GM12878 (cell line): ENCODE measurements at regions not wholly inside any gene's neighbourhood (a gene's known extent, or its start where the extent isn't known, plus 50 kb on each side); places are given as distances from the start of the nearest gene placed in this dataset.

Source experiments
- ATAC-seq: fragments of 200-7000 bp; cut with Tn5 transposase; 3 replicates; pipeline ENCODE4 v1.9.1; 2020; ENCODE audit warnings: mild to moderate bottlenecking, moderate library complexity
- BruUV-seq: library from RNA; stranded (reverse); fragments of 400-500 nt; replicated peaks from 2 replicates; lab custom pipeline; 2021; lab: Mats Ljungman, UMichigan
- CTCF ChIA-PET: fragments of 300-600 bp; sonication (Branson Sonifier 250); formaldehyde crosslinking; extraction: SDS; loops from one replicate; lab custom pipeline; 2021; ENCODE audit warnings: inconsistent platforms; lab: Yijun Ruan, JAX
- POLR2A ChIA-PET: fragments of 350-600 bp; formaldehyde crosslinking; extraction: SDS; loops from one replicate; lab custom pipeline; 2021; ENCODE audit warnings: inconsistent platforms; lab: Charles Lee
- RAD21 ChIA-PET: fragments of 300-600 bp; sonication (Branson Sonifier 250); formaldehyde crosslinking; loops from one replicate; lab custom pipeline; 2023; ENCODE audit warnings: antibody characterized with exemption; ENCODE audit not compliant: unreplicated experiment; lab: Charles Lee
- SMC1A ChIA-PET: fragments of 300-600 bp; sonication (Branson Sonifier 250); formaldehyde crosslinking; loops from one replicate; lab custom pipeline; 2023; ENCODE audit not compliant: unreplicated experiment, uncharacterized antibody; lab: Charles Lee
- DNase-seq: peaks from one replicate; pipeline ENCODE4 v3.0.0-alpha.2; 2011; ENCODE audit warnings: low read depth, low spot score
- FAIRE-seq: peaks from 3 replicates; lab custom pipeline; 2011; peaks lifted over from hg19 to GRCh38; lab: Jason Lieb, UNC
- H2AFZ ChIP-seq: 2 replicates; pipeline ENCODE4 v1.6.0; 2011; ENCODE audit warnings: low read depth, low read length, control low read depth; ENCODE audit not compliant: control insufficient read depth
- H3K27ac ChIP-seq: 2 replicates; pipeline ENCODE4 v1.5.1; 2011; ENCODE audit warnings: control low read depth; ENCODE audit not compliant: control insufficient read depth, insufficient read depth
- H3K27me3 ChIP-seq, 2 experiments: replicated peaks in 1 of 2; 2 replicates each; pipeline versions ENCODE4 v1.6.0 to v1.6.1; 2011; ENCODE audit warnings: low read length in 1 of 2; ENCODE audit not compliant: control insufficient read depth in 2 of 2, insufficient read depth in 2 of 2
- H3K36me3 ChIP-seq, 2 experiments: 2 replicates each; pipeline ENCODE4 v1.5.1; 2011; ENCODE audit warnings: low read length in 1 of 2; ENCODE audit not compliant: control insufficient read depth in 2 of 2, insufficient read depth in 2 of 2
- H3K4me1 ChIP-seq: 2 replicates; pipeline ENCODE4 v1.6.1; 2011; ENCODE audit warnings: mild to moderate bottlenecking, low read length, moderate library complexity, mixed read lengths; ENCODE audit not compliant: control insufficient read depth, insufficient read depth
- H3K4me2 ChIP-seq: 2 replicates; pipeline ENCODE4 v1.6.0; 2011; ENCODE audit warnings: control low read depth; ENCODE audit not compliant: control insufficient read depth, insufficient read depth
- H3K4me3 ChIP-seq: fragments of 200-600 bp; sonication (generic); 2 replicates; pipeline ENCODE4 v1.5.1; 2016
- H3K79me2 ChIP-seq: 2 replicates; pipeline ENCODE4 v1.6.0; 2011; ENCODE audit warnings: low read length; ENCODE audit not compliant: control insufficient read depth, insufficient read depth
- H3K9ac ChIP-seq: 2 replicates; pipeline ENCODE4 v1.8.0; 2011; ENCODE audit warnings: low read length, control low read depth, mixed read lengths; ENCODE audit not compliant: control insufficient read depth, insufficient read depth
- H3K9me3 ChIP-seq: replicated peaks from 3 replicates; pipeline ENCODE4 v1.5.1; 2011; ENCODE audit warnings: mild to moderate bottlenecking, low read length; ENCODE audit not compliant: control insufficient read depth, insufficient read depth
- H4K20me1 ChIP-seq: 2 replicates; pipeline ENCODE4 v1.6.0; 2011; ENCODE audit not compliant: control insufficient read depth, insufficient read depth
- BCLAF1 ChIP-seq: fragments of 450-650 bp; IDR thresholded peaks from 2 replicates; pipeline ENCODE4 v1.6.1; 2017; ENCODE audit warnings: antibody characterized with exemption, mild to moderate bottlenecking, moderate library complexity
- CHD4 ChIP-seq: fragments of 200-600 bp; sonication (generic); IDR thresholded peaks from 2 replicates; pipeline ENCODE4 v1.6.1; 2016; ENCODE audit warnings: mild to moderate bottlenecking
- CUX1 ChIP-seq: IDR thresholded peaks from 2 replicates; pipeline ENCODE4 v1.6.1; 2012; ENCODE audit warnings: improper control_type of control experiment, low read depth, low read length; ENCODE audit not compliant: insufficient replicate concordance
- KDM1A ChIP-seq: fragments of 200-600 bp; sonication (generic); IDR thresholded peaks from 2 replicates; pipeline ENCODE4 v1.6.1; 2016; ENCODE audit warnings: borderline replicate concordance
- MEF2A ChIP-seq: IDR thresholded peaks from 2 replicates; pipeline ENCODE4 v1.6.1; 2011; ENCODE audit warnings: low read depth, mild to moderate bottlenecking, low read length, moderate library complexity; ENCODE audit not compliant: insufficient read depth
- NR2F1 ChIP-seq: fragments of 450-650 bp; conservative IDR thresholded peaks from 2 replicates; pipeline ENCODE4 v1.6.1; 2017; ENCODE audit warnings: mild to moderate bottlenecking
- PAX8 ChIP-seq: fragments of 450-650 bp; IDR thresholded peaks from 2 replicates; pipeline ENCODE4 v1.6.1; 2017; ENCODE audit warnings: mild to moderate bottlenecking, moderate library complexity
- SMC3 ChIP-seq: IDR thresholded peaks from 2 replicates; pipeline ENCODE4 v1.6.1; 2011; ENCODE audit warnings: low read length, improper control_type of control experiment, borderline replicate concordance
- TAF1 ChIP-seq: IDR thresholded peaks from 2 replicates; pipeline ENCODE4 v1.6.1; 2011; ENCODE audit warnings: mild to moderate bottlenecking, low read depth, low read length, borderline replicate concordance
- TCF12 ChIP-seq: IDR thresholded peaks from 2 replicates; pipeline ENCODE4 v1.6.1; 2011; ENCODE audit warnings: low read depth, mild to moderate bottlenecking, low read length
- ZNF207 ChIP-seq: fragments of 450-650 bp; IDR thresholded peaks from 2 replicates; pipeline ENCODE4 v1.6.1; 2014; ENCODE audit warnings: antibody characterized with exemption, mild to moderate bottlenecking, borderline replicate concordance
- WGBS: methylation state at CpG from one replicate; pipeline ENCODE4 v1.1.6; 2016; ENCODE audit warnings: low lambda C conversion rate; ENCODE audit not compliant: insufficient replicate concordance, insufficient coverage; ENCODE audit errors: missing lambda C conversion rate; 5-methylcytosine and 5-hydroxymethylcytosine counted together
- in situ Hi-C: fragments of 300-500 bp; cut with MboI; formaldehyde crosslinking; loops from 9 replicates; pipeline ENCODE4 v1.14.3; 2018; ENCODE audit warnings: mixed read lengths
- intact Hi-C: fragments of 100-400 bp; cut with micrococcal nuclease; formaldehyde crosslinking; loops from one replicate; pipeline ENCODE4 v1.14.2; 2022; ENCODE audit not compliant: unreplicated experiment
- TF ChIP-seq, protein P1 (sequence below): fragments of 450-650 bp; IDR thresholded peaks from 2 replicates; pipeline ENCODE4 v1.6.1; 2017; ENCODE audit warnings: mild to moderate bottlenecking
- TF ChIP-seq, protein P2 (sequence below): fragments of 150-350 bp; IDR thresholded peaks from 2 replicates; pipeline ENCODE4 v1.6.1; 2014; ENCODE audit warnings: mild to moderate bottlenecking, low read depth, low read length
- TF ChIP-seq, protein P3 (sequence below): IDR thresholded peaks from 2 replicates; pipeline ENCODE4 v1.6.1; 2012; ENCODE audit warnings: low read depth, low read length, improper control_type of control experiment

GRCh38 chr3:81932681-81933080, 171.2 kb upstream of the GBE1 start:
- 50% methylated on average over 4 of the region's 4 CpGs for WGBS
- Histone ChIP-seq H3K79me2 (no peaks in the 10 kb centered on the region), H3K9ac (no peak overlapping the region), H3K27ac (no peak overlapping the region), H3K9me3 (no peaks in the 10 kb centered on the region), H4K20me1 (no peaks in the 10 kb centered on the region), H3K4me2 (no peak overlapping the region), H2AFZ (no peak overlapping the region), H3K36me3 (no peaks in the 10 kb centered on the region), H3K4me3 (no peak overlapping the region)
- no peak for ATAC-seq
- CTCF ChIA-PET, result interaction anchor here (2.5 kb wide), 1 partner anchor 22 kb away, joined by 13 read pairs; no protein-coding TSS in a partner anchor
- RAD21 ChIA-PET, result no interaction called here
- SMC1A ChIA-PET, result no interaction called here
- TF ChIP-seq KDM1A, result no peak
- TF ChIP-seq TAF1, result no peak
- no peak for TF ChIP-seq TCF12
- TF ChIP-seq, protein P1, sequence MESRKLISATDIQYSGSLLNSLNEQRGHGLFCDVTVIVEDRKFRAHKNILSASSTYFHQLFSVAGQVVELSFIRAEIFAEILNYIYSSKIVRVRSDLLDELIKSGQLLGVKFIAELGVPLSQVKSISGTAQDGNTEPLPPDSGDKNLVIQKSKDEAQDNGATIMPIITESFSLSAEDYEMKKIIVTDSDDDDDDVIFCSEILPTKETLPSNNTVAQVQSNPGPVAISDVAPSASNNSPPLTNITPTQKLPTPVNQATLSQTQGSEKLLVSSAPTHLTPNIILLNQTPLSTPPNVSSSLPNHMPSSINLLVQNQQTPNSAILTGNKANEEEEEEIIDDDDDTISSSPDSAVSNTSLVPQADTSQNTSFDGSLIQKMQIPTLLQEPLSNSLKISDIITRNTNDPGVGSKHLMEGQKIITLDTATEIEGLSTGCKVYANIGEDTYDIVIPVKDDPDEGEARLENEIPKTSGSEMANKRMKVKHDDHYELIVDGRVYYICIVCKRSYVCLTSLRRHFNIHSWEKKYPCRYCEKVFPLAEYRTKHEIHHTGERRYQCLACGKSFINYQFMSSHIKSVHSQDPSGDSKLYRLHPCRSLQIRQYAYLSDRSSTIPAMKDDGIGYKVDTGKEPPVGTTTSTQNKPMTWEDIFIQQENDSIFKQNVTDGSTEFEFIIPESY, result no peak
- TF ChIP-seq ZNF207, result no peak
- TF ChIP-seq, protein P2, sequence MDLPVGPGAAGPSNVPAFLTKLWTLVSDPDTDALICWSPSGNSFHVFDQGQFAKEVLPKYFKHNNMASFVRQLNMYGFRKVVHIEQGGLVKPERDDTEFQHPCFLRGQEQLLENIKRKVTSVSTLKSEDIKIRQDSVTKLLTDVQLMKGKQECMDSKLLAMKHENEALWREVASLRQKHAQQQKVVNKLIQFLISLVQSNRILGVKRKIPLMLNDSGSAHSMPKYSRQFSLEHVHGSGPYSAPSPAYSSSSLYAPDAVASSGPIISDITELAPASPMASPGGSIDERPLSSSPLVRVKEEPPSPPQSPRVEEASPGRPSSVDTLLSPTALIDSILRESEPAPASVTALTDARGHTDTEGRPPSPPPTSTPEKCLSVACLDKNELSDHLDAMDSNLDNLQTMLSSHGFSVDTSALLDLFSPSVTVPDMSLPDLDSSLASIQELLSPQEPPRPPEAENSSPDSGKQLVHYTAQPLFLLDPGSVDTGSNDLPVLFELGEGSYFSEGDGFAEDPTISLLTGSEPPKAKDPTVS, result no peak
- no peak for TF ChIP-seq NR2F1
- no peak for TF ChIP-seq MEF2A
- no peak for TF ChIP-seq CUX1
- TF ChIP-seq, protein P3, sequence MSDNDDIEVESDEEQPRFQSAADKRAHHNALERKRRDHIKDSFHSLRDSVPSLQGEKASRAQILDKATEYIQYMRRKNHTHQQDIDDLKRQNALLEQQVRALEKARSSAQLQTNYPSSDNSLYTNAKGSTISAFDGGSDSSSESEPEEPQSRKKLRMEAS, result no peak
- no peak for TF ChIP-seq SMC3
- no peak for TF ChIP-seq PAX8
- no peak for TF ChIP-seq BCLAF1
- no peak for TF ChIP-seq CHD4
- TF ChIP-seq, all 136 proteins: peak for 0
- Histone ChIP-seq H3K27me3 (no peaks in the 10 kb centered on the region), H3K4me1 (no peaks in the 10 kb centered on the region)
- intact Hi-C loops (no loop called here), in situ Hi-C loops (no loop called here)
- BruUV-seq, result no TSS peak
- POLR2A ChIA-PET, result no interaction called here
- DNase-seq (no peak), FAIRE-seq (no peak)
